A172 (cell line): ENCODE measurements at regions not wholly inside any gene's neighbourhood (a gene's known extent, or its start where the extent isn't known, plus 50 kb on each side); places are given as distances from the start of the nearest gene placed in this dataset.

ENCODE experiments used
- DNase-seq: peaks from one replicate; pipeline ENCODE4 v3.0.0-alpha.2; 2015; ENCODE audit warnings: low spot score

GRCh38 chr2:191559569-191559968, 118.4 kb upstream of the NABP1 start:
- DNase-seq: no peak

- DNase-seq: no peak
These were observed 117.4 kb upstream of the NABP1 start for GRCh38 chr2:191560411-191560980.

GRCh38 chr2:191565120-191565519, 112.8 kb upstream of the NABP1 start:
- DNase-seq: no peak

- DNase-seq: no peak
These were observed 112.2 kb upstream of the NABP1 start for GRCh38 chr2:191565647-191566198.

GRCh38 chr2:191566344-191566743, 111.6 kb upstream of the NABP1 start:
- DNase-seq: peak; percentile 71

GRCh38 chr2:191567206-191567605, 110.7 kb upstream of the NABP1 start:
- no peak for DNase-seq

- DNase-seq: no peak
These were observed 108.9 kb upstream of the NABP1 start for GRCh38 chr2:191569025-191569424.

- peak; percentile 82 for DNase-seq
These were observed 106.7 kb upstream of the NABP1 start for GRCh38 chr2:191571163-191571769.

GRCh38 chr2:191572319-191572718, 105.6 kb upstream of the NABP1 start:
- no peak for DNase-seq

- DNase-seq: no peak
These were observed 104.7 kb upstream of the NABP1 start for GRCh38 chr2:191573216-191573615.

- peak; percentile 30 for DNase-seq
These were observed 103.7 kb upstream of the NABP1 start for GRCh38 chr2:191574232-191574631.

- DNase-seq: no peak
These were observed 100.3 kb upstream of the NABP1 start for GRCh38 chr2:191577605-191578004.

- DNase-seq: no peak
These were observed 99.9 kb upstream of the NABP1 start for GRCh38 chr2:191578031-191578430.

- DNase-seq: no peak
These were observed 97.4 kb upstream of the NABP1 start for GRCh38 chr2:191580581-191580980.

GRCh38 chr2:191581003-191581402, 96.9 kb upstream of the NABP1 start:
- DNase-seq: no peak

- DNase-seq: peak; percentile 62
These were observed 95.6 kb upstream of the NABP1 start for GRCh38 chr2:191582355-191582754.

GRCh38 chr2:191591025-191591424, 86.9 kb upstream of the NABP1 start:
- DNase-seq: no peak

GRCh38 chr2:191593622-191594385, 84.1 kb upstream of the NABP1 start:
- DNase-seq: peak; percentile 73

GRCh38 chr2:191597186-191597751, 80.7 kb upstream of the NABP1 start:
- DNase-seq: no peak

GRCh38 chr2:191598296-191598695, 79.6 kb upstream of the NABP1 start:
- no peak for DNase-seq

GRCh38 chr2:191601060-191601459, 76.9 kb upstream of the NABP1 start:
- DNase-seq: no peak

GRCh38 chr2:191604154-191604553, 73.8 kb upstream of the NABP1 start:
- no peak for DNase-seq

- DNase-seq: no peak
These were observed 70.8 kb upstream of the NABP1 start for GRCh38 chr2:191607096-191607495.
